Activated naive CD4-positive, alpha-beta T cell treated with anti-CD3 and anti-CD28 coated beads, Interleukin-2, amount 50 U/mL, for 24 hours (primary cell): ENCODE measurements at regions not wholly inside any gene's neighbourhood (a gene's known extent, or its start where the extent isn't known, plus 50 kb on each side); places are given as distances from the start of the nearest gene placed in this dataset.
"Not testable (repeated sequence)": the region's sequence is repeated elsewhere in the genome, so short reads cannot be mapped to it uniquely, and the experiment has no call there.

Experiments used
- H3K27ac Mint-ChIP-seq: one replicate; pipeline ENCODE4 v1.8.0; 2021; ENCODE audit warnings: mild to moderate bottlenecking, mixed read lengths
- H3K27me3 Mint-ChIP-seq: one replicate; pipeline ENCODE4 v1.8.0; 2021; ENCODE audit warnings: mixed read lengths
- H3K36me3 Mint-ChIP-seq: one replicate; pipeline ENCODE4 v1.8.0; 2021; ENCODE audit warnings: mixed read lengths
- H3K4me1 Mint-ChIP-seq: one replicate; pipeline ENCODE4 v1.8.0; 2021; ENCODE audit warnings: mixed read lengths
- H3K4me3 Mint-ChIP-seq: one replicate; pipeline ENCODE4 v1.8.0; 2021; ENCODE audit warnings: mild to moderate bottlenecking, mixed read lengths
- H3K9me3 Mint-ChIP-seq: one replicate; pipeline ENCODE4 v1.8.0; 2021; ENCODE audit warnings: mixed read lengths

DNA sequence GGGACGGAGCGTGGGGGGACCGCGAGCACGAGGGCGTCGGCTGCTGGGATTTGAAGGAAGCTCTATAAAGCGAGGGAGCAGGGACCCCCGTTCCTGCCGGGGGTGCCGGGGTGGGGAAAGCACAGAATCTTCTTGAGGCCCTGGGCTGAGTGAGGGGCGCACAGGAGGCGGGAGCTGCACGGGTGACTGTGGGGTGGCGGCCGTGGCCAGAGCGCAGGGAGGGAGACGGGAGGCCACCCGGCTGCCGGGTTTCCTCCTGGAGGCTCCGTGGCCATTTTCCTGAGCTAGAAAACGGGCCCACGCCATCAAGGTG, 385.1 kb downstream of the SMOC2 start:
- no peaks in the 10 kb centered on the region for H3K4me1 Mint-ChIP-seq
- no peaks in the 10 kb centered on the region for H3K27me3 Mint-ChIP-seq
- H3K36me3 Mint-ChIP-seq: peaks cover 2% of the 10 kb centered on the region
- H3K27ac Mint-ChIP-seq: no peak overlapping the region
- H3K9me3 Mint-ChIP-seq: no peaks in the 10 kb centered on the region
- H3K4me3 Mint-ChIP-seq: no peak overlapping the region

DNA sequence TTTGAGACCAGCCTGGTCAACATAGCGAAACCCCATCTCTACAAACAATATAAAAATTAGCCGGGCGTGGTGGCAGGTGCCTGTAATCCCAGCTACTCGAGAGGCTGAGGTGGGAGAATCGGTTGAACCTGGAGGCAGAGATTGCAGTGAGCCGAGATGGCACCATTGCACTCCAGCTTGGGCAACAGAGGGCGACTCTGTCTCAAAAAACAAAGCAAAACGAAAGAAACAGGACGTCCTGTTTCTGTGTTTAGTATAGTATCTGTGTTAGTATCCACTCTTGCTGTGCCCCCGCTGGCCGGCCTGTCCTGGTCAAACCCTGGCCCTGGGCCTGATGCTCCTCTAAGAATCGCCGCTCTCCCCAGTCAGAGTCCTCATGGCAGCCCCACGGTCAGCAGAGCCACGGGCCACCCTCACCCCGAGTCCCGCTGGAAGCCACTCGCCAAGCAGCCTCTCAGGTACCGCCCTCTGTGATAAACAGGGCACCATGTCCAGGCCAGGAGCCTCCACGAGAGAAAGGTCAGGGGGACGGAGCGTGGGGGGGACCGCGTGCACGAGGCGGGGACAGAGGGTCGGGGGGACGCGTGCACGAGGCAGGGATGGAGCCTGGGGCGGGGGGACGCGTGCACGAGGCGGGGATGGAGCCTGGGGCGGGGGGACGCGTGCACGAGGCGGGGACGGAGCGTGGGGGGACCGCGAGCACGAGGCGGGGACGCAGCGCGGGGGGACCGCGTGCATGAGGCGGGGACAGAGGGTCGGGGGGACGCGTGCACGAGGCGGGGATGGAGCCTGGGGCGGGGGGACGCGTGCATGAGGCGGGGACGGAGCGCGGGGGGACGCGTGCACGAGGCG, 384.5 kb downstream of the SMOC2 start:
- H3K4me3 Mint-ChIP-seq: no peak overlapping the region
- no peaks in the 10 kb centered on the region for H3K4me1 Mint-ChIP-seq
- no peaks in the 10 kb centered on the region for H3K9me3 Mint-ChIP-seq
- no peak overlapping the region for H3K27ac Mint-ChIP-seq
- H3K36me3 Mint-ChIP-seq: peaks cover 2% of the 10 kb centered on the region
- H3K27me3 Mint-ChIP-seq: no peaks in the 10 kb centered on the region

- Mint-ChIP-seq H3K27ac (no peak overlapping the region), H3K36me3 (peaks cover 2% of the 10 kb centered on the region), H3K4me1 (no peaks in the 10 kb centered on the region)
Measured at GRCh38 chr6:168823397-168824212, 382.6 kb downstream of the SMOC2 start.

DNA sequence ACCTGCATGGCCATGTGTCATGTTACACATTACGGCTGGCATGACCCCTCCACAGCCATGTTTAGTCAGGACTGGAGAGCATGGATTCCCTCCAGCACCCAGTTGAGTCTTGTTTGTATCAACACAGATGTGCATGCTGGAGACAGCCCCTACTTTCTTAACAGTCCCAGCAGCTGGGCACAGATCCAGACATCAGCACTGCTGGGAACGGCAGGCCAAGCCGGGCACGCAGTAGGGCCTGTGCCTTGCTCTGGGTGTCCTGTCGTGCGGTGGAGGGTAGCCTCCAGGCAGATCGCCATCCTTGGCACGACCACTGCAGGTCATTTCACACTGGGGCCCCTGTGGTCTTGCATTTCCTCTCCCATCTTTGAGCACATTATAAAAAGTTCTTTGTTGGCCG, 381.4 kb downstream of the SMOC2 start:
- no peaks in the 10 kb centered on the region for H3K27me3 Mint-ChIP-seq
- peaks cover 2% of the 10 kb centered on the region for H3K36me3 Mint-ChIP-seq
- H3K9me3 Mint-ChIP-seq: no peaks in the 10 kb centered on the region
- no peak overlapping the region for H3K4me3 Mint-ChIP-seq
- H3K27ac Mint-ChIP-seq: no peak overlapping the region
- no peaks in the 10 kb centered on the region for H3K4me1 Mint-ChIP-seq

More at GRCh38 chr6:168823397-168824212, 382.6 kb downstream of the SMOC2 start:
- Mint-ChIP-seq H3K27me3 (no peaks in the 10 kb centered on the region), H3K9me3 (no peaks in the 10 kb centered on the region), H3K4me3 (no peak overlapping the region)

DNA sequence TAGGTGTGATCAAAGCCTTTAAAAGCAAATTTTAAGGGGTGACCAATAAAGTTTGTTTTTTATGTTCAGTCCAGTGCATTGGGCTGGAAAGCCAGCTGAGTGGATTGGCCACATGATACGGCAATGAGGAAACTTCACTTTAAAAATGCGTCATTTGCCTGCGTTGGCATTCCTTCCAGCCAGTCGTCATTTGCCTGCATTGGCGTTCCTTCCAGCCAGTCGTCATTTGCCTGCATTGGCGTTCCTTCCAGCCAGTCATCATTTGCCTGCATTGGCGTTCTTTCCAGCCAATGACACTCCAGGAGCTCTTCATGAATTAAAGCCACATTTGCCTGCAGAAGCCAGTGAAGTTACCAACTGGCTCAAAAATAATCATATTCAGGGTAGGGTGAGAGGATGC, 378.6 kb downstream of the SMOC2 start:
- peaks cover 6% of the 10 kb centered on the region for H3K9me3 Mint-ChIP-seq

DNA sequence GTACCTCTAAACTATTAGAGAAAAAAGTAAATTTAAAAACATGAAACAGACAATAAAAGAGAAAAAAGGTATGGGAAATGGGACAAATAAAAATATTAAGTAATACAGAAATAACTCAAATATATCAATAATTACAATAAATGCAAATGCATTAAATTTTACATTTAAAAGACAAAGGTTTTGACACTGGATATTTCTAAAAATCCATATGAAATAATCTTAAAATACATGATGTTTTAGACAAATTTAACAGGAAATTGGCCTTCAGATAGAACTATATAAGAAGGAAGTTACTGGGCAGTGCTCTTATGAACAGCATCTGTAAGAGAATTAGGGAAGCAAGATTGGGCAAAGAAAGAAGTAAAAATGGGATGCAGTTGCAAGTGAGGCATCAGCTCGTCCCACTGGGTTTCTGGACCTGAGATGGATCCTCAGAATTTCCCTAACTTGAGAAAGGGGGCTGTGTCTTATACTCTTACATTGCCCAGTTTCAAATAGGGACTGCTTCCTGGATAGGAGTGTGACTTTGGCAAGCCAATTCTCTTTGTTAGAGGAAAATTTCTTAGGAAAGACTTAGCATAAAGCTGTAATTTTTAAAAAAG, 376.7 kb downstream of the SMOC2 start:
- no peaks in the 10 kb centered on the region for H3K36me3 Mint-ChIP-seq
- H3K27ac Mint-ChIP-seq: no peak overlapping the region
- no peaks in the 10 kb centered on the region for H3K4me1 Mint-ChIP-seq
- H3K27me3 Mint-ChIP-seq: peaks cover 9% of the 10 kb centered on the region
- peaks cover 6% of the 10 kb centered on the region for H3K9me3 Mint-ChIP-seq
- H3K4me3 Mint-ChIP-seq: no peak overlapping the region

More for the DNA sequence above, 378.6 kb downstream of the SMOC2 start:
- Mint-ChIP-seq H3K36me3 (peaks cover 2% of the 10 kb centered on the region), H3K27ac (no peak overlapping the region), H3K27me3 (peaks cover 6% of the 10 kb centered on the region), H3K4me1 (no peaks in the 10 kb centered on the region), H3K4me3 (no peak overlapping the region)

DNA sequence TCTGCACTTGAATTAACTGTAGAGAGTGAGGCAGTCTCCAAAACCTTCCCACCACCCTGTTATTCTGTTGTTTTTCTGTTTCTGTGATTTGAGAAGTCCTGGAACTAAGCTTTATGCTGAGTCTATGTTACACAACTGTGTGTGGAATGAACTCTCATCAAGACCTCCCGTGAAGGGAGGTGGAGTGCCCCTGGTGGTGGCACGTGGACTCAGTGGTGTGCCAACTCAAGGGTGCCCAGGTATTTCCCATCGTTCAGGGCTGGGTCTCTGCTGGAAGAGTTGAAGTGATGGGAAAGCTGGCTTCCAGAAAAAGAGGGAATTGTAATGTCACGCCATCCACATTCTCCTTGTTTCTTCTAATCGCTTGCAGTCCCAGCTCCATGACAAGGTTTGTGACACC, 374.2 kb downstream of the SMOC2 start:
- H3K36me3 Mint-ChIP-seq: no peaks in the 10 kb centered on the region
- no peaks in the 10 kb centered on the region for H3K4me1 Mint-ChIP-seq
- H3K27ac Mint-ChIP-seq: no peak overlapping the region
- H3K9me3 Mint-ChIP-seq: peaks cover 6% of the 10 kb centered on the region
- peaks cover 9% of the 10 kb centered on the region for H3K27me3 Mint-ChIP-seq
- H3K4me3 Mint-ChIP-seq: no peak overlapping the region

DNA sequence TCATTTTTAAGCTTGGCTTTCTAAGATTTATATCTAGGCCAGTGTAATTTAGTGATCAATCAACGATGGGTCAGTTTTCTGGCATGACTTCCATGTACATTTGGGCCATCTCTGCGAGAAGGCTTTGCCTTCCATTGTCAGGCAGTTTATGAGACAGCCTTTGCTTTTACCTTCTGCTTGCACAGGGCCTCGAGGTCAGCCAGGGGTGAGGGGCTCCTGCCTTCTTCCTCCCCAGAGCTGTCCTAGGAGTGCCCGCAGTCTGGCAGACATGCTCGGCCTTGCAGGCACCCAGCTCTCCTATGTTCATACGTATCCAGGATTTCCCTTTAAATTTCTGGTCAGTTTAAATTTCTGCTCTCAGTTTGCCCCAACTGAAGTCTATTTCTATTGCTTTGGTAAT, 367.2 kb downstream of the SMOC2 start:
- no peaks in the 10 kb centered on the region for H3K36me3 Mint-ChIP-seq
- no peaks in the 10 kb centered on the region for H3K4me1 Mint-ChIP-seq
- peaks cover 5% of the 10 kb centered on the region for H3K9me3 Mint-ChIP-seq
- no peak overlapping the region for H3K27ac Mint-ChIP-seq
- peaks cover 10% of the 10 kb centered on the region for H3K27me3 Mint-ChIP-seq
- H3K4me3 Mint-ChIP-seq: no peak overlapping the region

DNA sequence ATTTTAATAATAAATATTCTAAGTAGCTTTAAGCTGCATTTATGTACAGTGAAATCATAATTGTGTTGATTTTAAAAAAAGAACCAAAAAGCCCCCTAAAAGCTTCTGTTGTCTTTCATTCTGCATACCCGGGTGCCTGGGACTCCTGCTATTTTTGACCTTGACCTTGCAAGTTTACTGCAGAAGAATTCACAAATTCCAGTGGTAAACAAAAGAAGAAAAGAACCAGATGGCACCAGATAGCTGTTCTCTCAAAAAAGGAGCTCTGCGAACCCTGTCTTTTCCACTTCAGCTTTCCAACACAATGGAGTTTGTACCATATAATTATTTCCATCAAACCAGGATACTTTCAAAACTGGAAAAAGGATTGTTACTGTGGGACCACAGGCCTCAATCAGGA, 363.3 kb downstream of the SMOC2 start:
- H3K4me1 Mint-ChIP-seq: no peaks in the 10 kb centered on the region

DNA sequence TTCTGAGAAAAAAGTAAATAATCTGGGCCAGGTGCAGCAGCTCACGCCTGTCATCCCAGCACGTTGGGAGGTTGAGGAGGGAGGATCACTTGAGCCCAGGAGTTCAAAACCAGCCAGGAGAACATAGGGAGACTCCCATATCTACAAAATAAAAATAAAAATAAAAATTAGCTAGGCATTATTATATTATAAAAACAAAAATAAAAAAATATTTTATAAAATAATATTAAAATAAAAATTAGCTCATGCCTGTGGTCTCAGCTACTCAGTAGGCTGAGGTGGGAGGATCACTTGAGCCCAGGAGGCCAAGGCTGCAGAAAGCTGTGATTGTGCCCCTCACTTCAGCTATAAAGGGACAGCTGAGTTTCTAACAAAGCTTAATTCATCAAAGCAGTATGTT, 362.9 kb downstream of the SMOC2 start:
- peaks cover 5% of the 10 kb centered on the region for H3K9me3 Mint-ChIP-seq
- H3K4me1 Mint-ChIP-seq: no peaks in the 10 kb centered on the region
- no peak overlapping the region for H3K4me3 Mint-ChIP-seq
- H3K36me3 Mint-ChIP-seq: no peaks in the 10 kb centered on the region
- no peak overlapping the region for H3K27ac Mint-ChIP-seq
- peaks cover 9% of the 10 kb centered on the region for H3K27me3 Mint-ChIP-seq

More for the DNA sequence above, 363.3 kb downstream of the SMOC2 start:
- H3K27me3 Mint-ChIP-seq: peaks cover 10% of the 10 kb centered on the region
- no peaks in the 10 kb centered on the region for H3K36me3 Mint-ChIP-seq
- H3K27ac Mint-ChIP-seq: no peak overlapping the region
- no peak overlapping the region for H3K4me3 Mint-ChIP-seq
- peaks cover 5% of the 10 kb centered on the region for H3K9me3 Mint-ChIP-seq

DNA sequence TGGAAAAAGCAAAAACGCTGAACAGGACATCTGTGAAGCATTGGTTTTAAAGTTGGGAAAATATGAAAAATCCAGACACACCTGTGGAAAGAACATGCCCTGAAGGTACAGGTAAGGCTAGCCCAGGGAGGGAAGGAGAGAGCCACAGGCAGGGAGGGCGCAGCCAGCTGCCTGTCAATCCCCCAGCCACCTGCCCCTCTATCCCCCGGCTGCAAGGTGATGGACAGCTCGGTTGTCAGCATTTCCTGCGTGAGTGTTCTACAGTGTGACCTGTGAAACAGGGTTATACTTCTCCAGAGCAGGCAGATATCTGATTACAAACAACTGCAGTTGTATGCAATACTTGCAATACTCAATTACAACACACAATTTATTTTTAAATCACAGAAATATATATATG, 358.1 kb downstream of the SMOC2 start:
- Mint-ChIP-seq H3K4me1 (no peaks in the 10 kb centered on the region), H3K27ac (no peak overlapping the region), H3K36me3 (no peaks in the 10 kb centered on the region), H3K9me3 (no peaks in the 10 kb centered on the region), H3K4me3 (no peak overlapping the region), H3K27me3 (no peaks in the 10 kb centered on the region)

DNA sequence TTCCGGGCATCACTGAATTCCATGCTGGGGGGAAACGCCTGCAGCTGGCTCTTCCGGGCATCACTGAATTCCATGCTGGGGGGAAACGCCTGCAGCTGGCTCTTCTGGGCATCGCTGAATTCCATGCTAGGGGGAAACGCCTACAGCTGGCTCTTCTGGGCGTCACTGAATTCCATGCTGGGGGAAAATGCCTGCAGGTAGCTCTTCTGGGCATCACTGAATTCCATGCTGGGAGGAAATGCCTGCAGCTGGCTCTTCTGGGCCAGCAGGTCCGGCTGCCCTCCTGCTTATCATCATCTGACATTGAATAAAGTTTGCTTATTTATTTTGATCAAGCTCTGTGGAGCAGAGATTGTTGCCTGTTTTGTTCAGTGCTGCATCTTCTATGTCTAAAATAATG, 355.1 kb downstream of the SMOC2 start:
- H3K4me1 Mint-ChIP-seq: no peaks in the 10 kb centered on the region
- no peaks in the 10 kb centered on the region for H3K9me3 Mint-ChIP-seq
- H3K27ac Mint-ChIP-seq: no peak overlapping the region
- H3K4me3 Mint-ChIP-seq: no peak overlapping the region
- H3K36me3 Mint-ChIP-seq: no peaks in the 10 kb centered on the region
- no peaks in the 10 kb centered on the region for H3K27me3 Mint-ChIP-seq

- not testable (repeated sequence) for H3K4me1 Mint-ChIP-seq, H3K9me3 Mint-ChIP-seq, H3K27me3 Mint-ChIP-seq, H3K36me3 Mint-ChIP-seq, H3K4me3 Mint-ChIP-seq
- H3K27ac Mint-ChIP-seq: peak overlapping the region; percentile 73
Measured at GRCh38 chr6:168795611-168796010, 354.6 kb downstream of the SMOC2 start.

GRCh38 chr6:168794491-168794890, 353.5 kb downstream of the SMOC2 start:
- no peaks in the 10 kb centered on the region for H3K36me3 Mint-ChIP-seq
- H3K27me3 Mint-ChIP-seq: no peaks in the 10 kb centered on the region
- no peak overlapping the region for H3K27ac Mint-ChIP-seq
- H3K9me3 Mint-ChIP-seq: no peaks in the 10 kb centered on the region
- H3K4me3 Mint-ChIP-seq: no peak overlapping the region
- H3K4me1 Mint-ChIP-seq: no peaks in the 10 kb centered on the region

GRCh38 chr6:168793649-168794048, 352.7 kb downstream of the SMOC2 start:
- Mint-ChIP-seq H3K36me3 (no peaks in the 10 kb centered on the region), H3K27me3 (no peaks in the 10 kb centered on the region), H3K4me1 (no peaks in the 10 kb centered on the region), H3K4me3 (no peak overlapping the region), H3K9me3 (no peaks in the 10 kb centered on the region), H3K27ac (no peak overlapping the region)

GRCh38 chr6:168791917-168792316, 350.9 kb downstream of the SMOC2 start:
- no peaks in the 10 kb centered on the region for H3K9me3 Mint-ChIP-seq
- no peaks in the 10 kb centered on the region for H3K27me3 Mint-ChIP-seq
- H3K27ac Mint-ChIP-seq: no peak overlapping the region
- H3K4me1 Mint-ChIP-seq: no peaks in the 10 kb centered on the region
- H3K4me3 Mint-ChIP-seq: no peak overlapping the region
- H3K36me3 Mint-ChIP-seq: no peaks in the 10 kb centered on the region
